ENCODE measurements at regions not wholly inside any gene's neighbourhood (a gene's known extent, or its start where the extent isn't known, plus 50 kb on each side); places are given as distances from the start of the nearest gene placed in this dataset.
"Not testable (repeated sequence)": the region's sequence is repeated elsewhere in the genome, so short reads cannot be mapped to it uniquely, and the experiment has no call there.

- TF ChIP-seq EZH2 (IDR thresholded peaks at IDR 0.05; ENCODE audit: borderline replicate concordance), result no peak
- TF ChIP-seq CTCF (IDR thresholded peaks at IDR 0.05; ENCODE audit: poor library complexity), result no peak
- no peak for TF ChIP-seq EZH2phosphoT487 (IDR thresholded peaks at IDR 0.05; ENCODE audit: low read depth, severe bottlenecking, unreplicated experiment)
- no peak overlapping the region for H3K27ac ChIP-seq
These were observed 147.1 kb upstream of the RREB1 start for GRCh38 chr6:6960571-6961251.

GRCh38 chr6:6962086-6962485, 145.7 kb upstream of the RREB1 start:
- H3K27ac ChIP-seq, result no peak overlapping the region

More at GRCh38 chr6:6960571-6961251, 147.1 kb upstream of the RREB1 start:
- Histone ChIP-seq H2AFZ (no peak overlapping the region), H3K27me3 (no peaks in the 10 kb centered on the region), H3K4me2 (no peak overlapping the region), H3K4me3 (no peak overlapping the region), H3K4me1 (ENCODE audit: insufficient read depth) (no peaks in the 10 kb centered on the region), H3K36me3 (replicated peaks; ENCODE audit: insufficient read depth, low read depth) (no peaks in the 10 kb centered on the region), H3K9me2 (replicated peaks; ENCODE audit: insufficient read depth) (no peaks in the 10 kb centered on the region), H4K20me1 (ENCODE audit: insufficient read depth, poor library complexity, severe bottlenecking) (no peaks in the 10 kb centered on the region), H3K79me2 (no peaks in the 10 kb centered on the region), H3K9me3 (ENCODE audit: low read depth) (no peaks in the 10 kb centered on the region)
- WGBS (ENCODE audit: low lambda C conversion rate, missing lambda C conversion rate), result 67% methylated on average over 5 of the region's 5 CpGs
- no peak for DNase-seq (ENCODE audit: low spot score)

GRCh38 chr6:6962699-6963098, 145.1 kb upstream of the RREB1 start:
- Histone ChIP-seq H3K4me3 (no peak overlapping the region), H2AFZ (no peak overlapping the region), H3K4me2 (no peak overlapping the region), H3K9me2 (replicated peaks; ENCODE audit: insufficient read depth) (no peaks in the 10 kb centered on the region), H4K20me1 (ENCODE audit: insufficient read depth, poor library complexity, severe bottlenecking) (no peaks in the 10 kb centered on the region), H3K27me3 (no peaks in the 10 kb centered on the region), H3K9me3 (ENCODE audit: low read depth) (no peaks in the 10 kb centered on the region), H3K79me2 (no peaks in the 10 kb centered on the region), H3K36me3 (replicated peaks; ENCODE audit: insufficient read depth, low read depth) (no peaks in the 10 kb centered on the region), H3K27ac (no peak overlapping the region), H3K4me1 (ENCODE audit: insufficient read depth) (no peaks in the 10 kb centered on the region)
- TF ChIP-seq EZH2 (IDR thresholded peaks at IDR 0.05; ENCODE audit: borderline replicate concordance) (no peak), CTCF (IDR thresholded peaks at IDR 0.05; ENCODE audit: poor library complexity) (no peak), EZH2phosphoT487 (IDR thresholded peaks at IDR 0.05; ENCODE audit: low read depth, severe bottlenecking, unreplicated experiment) (no peak)
- WGBS (ENCODE audit: low lambda C conversion rate, missing lambda C conversion rate), result 76% methylated on average over 4 of the region's 4 CpGs
- no peak for DNase-seq (ENCODE audit: low spot score)

More at GRCh38 chr6:6962086-6962485, 145.7 kb upstream of the RREB1 start:
- Histone ChIP-seq H3K79me2 (no peaks in the 10 kb centered on the region), H3K36me3 (replicated peaks; ENCODE audit: insufficient read depth, low read depth) (no peaks in the 10 kb centered on the region), H3K9me3 (ENCODE audit: low read depth) (no peaks in the 10 kb centered on the region), H3K4me1 (ENCODE audit: insufficient read depth) (no peaks in the 10 kb centered on the region), H4K20me1 (ENCODE audit: insufficient read depth, poor library complexity, severe bottlenecking) (no peaks in the 10 kb centered on the region), H3K4me3 (no peak overlapping the region), H3K27me3 (no peaks in the 10 kb centered on the region), H3K4me2 (no peak overlapping the region), H3K9me2 (replicated peaks; ENCODE audit: insufficient read depth) (no peaks in the 10 kb centered on the region), H2AFZ (no peak overlapping the region)
- 91% methylated on average over 4 of the region's 4 CpGs for whole genome bisulfite sequencing (ENCODE audit: low lambda C conversion rate, missing lambda C conversion rate)
- no peak for DNase-seq (ENCODE audit: low spot score)
- TF ChIP-seq EZH2phosphoT487 (IDR thresholded peaks at IDR 0.05; ENCODE audit: low read depth, severe bottlenecking, unreplicated experiment), result no peak
- no peak for TF ChIP-seq EZH2 (IDR thresholded peaks at IDR 0.05; ENCODE audit: borderline replicate concordance)
- no peak for TF ChIP-seq CTCF (IDR thresholded peaks at IDR 0.05; ENCODE audit: poor library complexity)

- H3K4me2 ChIP-seq; H3K9me2 ChIP-seq (replicated peaks; ENCODE audit: insufficient read depth); H3K36me3 ChIP-seq (replicated peaks; ENCODE audit: insufficient read depth, low read depth); H2AFZ ChIP-seq; H3K4me3 ChIP-seq; DNase-seq (ENCODE audit: low spot score); H4K20me1 ChIP-seq (ENCODE audit: insufficient read depth, poor library complexity, severe bottlenecking); H3K27me3 ChIP-seq; H3K4me1 ChIP-seq (ENCODE audit: insufficient read depth); H3K79me2 ChIP-seq; H3K9me3 ChIP-seq (ENCODE audit: low read depth); H3K27ac ChIP-seq: not testable (repeated sequence)
- WGBS (ENCODE audit: low lambda C conversion rate, missing lambda C conversion rate), result 96% methylated on average over 7 of the region's 7 CpGs
These were observed 144.4 kb upstream of the RREB1 start for GRCh38 chr6:6963390-6963789.
